ENCODE measurements at regions not wholly inside any gene's neighbourhood (a gene's known extent, or its start where the extent isn't known, plus 50 kb on each side); places are given as distances from the start of the nearest gene placed in this dataset.

DNA sequence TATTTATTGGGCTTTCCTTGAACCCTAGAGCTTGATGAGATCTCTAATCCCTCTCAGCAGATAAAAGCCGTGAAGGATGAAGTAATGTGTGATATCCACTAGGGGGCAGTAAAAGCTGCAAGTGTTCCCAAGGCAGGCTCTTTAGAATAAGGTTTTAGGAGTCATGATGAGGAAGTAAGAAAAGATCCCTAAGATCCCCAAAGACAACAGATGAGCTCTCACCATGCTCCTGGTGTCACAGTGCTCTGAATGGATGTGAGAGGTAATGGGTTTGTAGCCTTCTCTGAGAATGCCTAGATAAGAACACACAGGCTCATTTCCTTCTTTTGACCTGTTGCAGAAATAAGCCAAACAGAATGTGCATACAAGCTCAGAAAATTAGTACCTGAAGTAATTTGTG lies 70.4 kb upstream of the ITPRID1 start:
- POLR2A ChIA-PET = no interaction called here

DNA sequence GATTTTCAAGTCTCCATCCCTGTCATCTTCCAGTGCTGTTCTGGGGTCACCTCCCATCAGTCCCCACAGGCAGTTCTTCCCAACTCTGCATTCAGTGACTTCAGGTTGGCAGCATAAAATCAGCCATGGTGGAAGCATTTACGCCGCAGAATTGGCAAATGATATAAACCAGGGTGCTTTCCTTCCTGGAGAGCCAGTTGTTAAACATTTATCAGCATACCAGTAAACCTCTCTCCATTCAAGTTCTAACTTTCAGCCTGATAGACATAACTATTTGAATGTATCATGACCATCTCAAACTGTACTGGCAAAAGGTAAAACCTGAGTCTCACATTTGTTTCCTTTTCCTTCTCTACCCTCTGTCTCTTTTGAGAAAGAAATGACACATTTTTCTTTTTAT lies 69.7 kb upstream of the ITPRID1 start:
- ATAC-seq = no peak
- H3K4me3 ChIP-seq (ENCODE audit: low read depth in 2 of 2, low read length in 2 of 2) = no peak overlapping the region
- TF ChIP-seq CTCF (IDR thresholded peaks at IDR 0.05) (no peak), POLR2AphosphoS5 (IDR thresholded peaks at IDR 0.05; ENCODE audit: low read depth, low read length) (no peak), TCF7L2 (IDR thresholded peaks at IDR 0.05; ENCODE audit: low read depth, low read length) (no peak), SIN3A (IDR thresholded peaks at IDR 0.05; ENCODE audit: borderline replicate concordance, insufficient read depth, low read depth, low read length) (no peak), REST (IDR thresholded peaks at IDR 0.05; ENCODE audit: insufficient read depth in 1 of 2, low read depth in 2 of 2, low read length in 1 of 2) (no peak)
- ChIA-PET POLR2A (no interaction called here), CTCF (no interaction called here)
- H3K36me3 ChIP-seq (ENCODE audit: control insufficient read depth, insufficient read depth, low read length) = no peaks in the 10 kb centered on the region
- no peaks in the 10 kb centered on the region for H3K9me3 ChIP-seq (ENCODE audit: control insufficient read depth, insufficient read depth, low read depth, low read length)
- no TSS peak for BruUV-seq (replicated peaks)
- peaks cover 2% of the 10 kb centered on the region; the same call in 1 of the 2 replicates for H3K27me3 ChIP-seq (ENCODE audit: control insufficient read depth, insufficient read depth, low read length)
- intact Hi-C loops (cut with micrococcal nuclease; ENCODE audit: unreplicated experiment) = loop anchor here (5.0 to 10.0 kb wide), 3 partner anchors 43 to 312 kb away; no protein-coding TSS in a partner anchor
- H3K4me1 ChIP-seq (ENCODE audit: control insufficient read depth, insufficient read depth, low read length) = no peaks in the 10 kb centered on the region
- DNase-seq (ENCODE audit: low read depth, low spot score) = no peak
- in situ Hi-C loops (cut with HindIII; ENCODE audit: low pct_unique_long_range_greater_than_20kb, low sequenced_read_pairs) = no loop called here
- H3K27ac ChIP-seq (ENCODE audit: low read length) = no peak overlapping the region

More for the DNA sequence above, 70.4 kb upstream of the ITPRID1 start:
- ATAC-seq (peak; percentile 84), DNase-seq (ENCODE audit: low read depth, low spot score) (peak; percentile 30)
- TF ChIP-seq SIN3A (IDR thresholded peaks at IDR 0.05; ENCODE audit: borderline replicate concordance, insufficient read depth, low read depth, low read length) (no peak), REST (IDR thresholded peaks at IDR 0.05; ENCODE audit: insufficient read depth in 1 of 2, low read depth in 2 of 2, low read length in 1 of 2) (no peak), CTCF (IDR thresholded peaks at IDR 0.05) (peak; percentile 87), TCF7L2 (IDR thresholded peaks at IDR 0.05; ENCODE audit: low read depth, low read length) (no peak)
- Histone ChIP-seq H3K9me3 (ENCODE audit: control insufficient read depth, insufficient read depth, low read depth, low read length) (no peaks in the 10 kb centered on the region), H3K27ac (ENCODE audit: low read length) (no peak overlapping the region), H3K4me1 (ENCODE audit: control insufficient read depth, insufficient read depth, low read length) (no peaks in the 10 kb centered on the region), H3K4me3 (ENCODE audit: low read depth in 2 of 2, low read length in 2 of 2) (no peak overlapping the region), H3K27me3 (ENCODE audit: control insufficient read depth, insufficient read depth, low read length) (peaks cover 2% of the 10 kb centered on the region; the same call in 1 of the 2 replicates), H3K36me3 (ENCODE audit: control insufficient read depth, insufficient read depth, low read length) (no peaks in the 10 kb centered on the region)
- no TSS peak for BruUV-seq (replicated peaks)
- in situ Hi-C loops (cut with HindIII; ENCODE audit: low pct_unique_long_range_greater_than_20kb, low sequenced_read_pairs) = no loop called here
- CTCF ChIA-PET = interaction anchor here (1.0 to 1.1 kb wide), 2 partner anchors 251 to 309 kb away, joined by 3 to 9 read pairs; no protein-coding TSS in a partner anchor
- intact Hi-C loops (cut with micrococcal nuclease; ENCODE audit: unreplicated experiment) = loop anchor here (1.0 to 10.0 kb wide), 5 partner anchors 44 to 311 kb away; no protein-coding TSS in a partner anchor

Data from Panc1 (cell line).